Astrocyte (in vitro differentiated cells and primary cell): ENCODE measurements at regions not wholly inside any gene's neighbourhood (a gene's known extent, or its start where the extent isn't known, plus 50 kb on each side); places are given as distances from the start of the nearest gene placed in this dataset.

Experiments used
- DNase-seq: peaks from one replicate; pipeline ENCODE4 v3.0.0-alpha.2; 2010; ENCODE audit warnings: low read depth
- FAIRE-seq: peaks from 2 replicates; lab custom pipeline; 2011; peaks lifted over from hg19 to GRCh38; lab: Jason Lieb, UNC
- H2AFZ ChIP-seq: 2 replicates; pipeline ENCODE4 v1.6.0; 2012; ENCODE audit warnings: low read depth, low read length, inconsistent platforms
- H3K27ac ChIP-seq: 2 replicates; pipeline ENCODE4 v1.5.1; 2011; ENCODE audit warnings: low read depth, low read length, inconsistent platforms
- H3K27me3 ChIP-seq: 2 replicates; pipeline ENCODE4 v1.6.0; 2011; ENCODE audit warnings: low read length, inconsistent platforms; ENCODE audit not compliant: insufficient read depth
- H3K36me3 ChIP-seq: 2 replicates; pipeline ENCODE4 v1.5.1; 2011; ENCODE audit warnings: low read length, inconsistent platforms; ENCODE audit not compliant: insufficient read depth
- H3K4me1 ChIP-seq: 2 replicates; pipeline ENCODE4 v1.5.1; 2011; ENCODE audit warnings: low read length, inconsistent platforms; ENCODE audit not compliant: insufficient read depth
- H3K4me2 ChIP-seq: 2 replicates; pipeline ENCODE4 v1.6.0; 2012; ENCODE audit warnings: low read length, inconsistent platforms
- H3K4me3 ChIP-seq: 2 replicates; pipeline ENCODE4 v1.5.1; 2011; ENCODE audit warnings: low read depth, mild to moderate bottlenecking, low read length, inconsistent platforms; ENCODE audit not compliant: insufficient read depth
- H3K79me2 ChIP-seq: 2 replicates; pipeline ENCODE4 v1.6.0; 2012; ENCODE audit warnings: mild to moderate bottlenecking, low read length, inconsistent platforms; ENCODE audit not compliant: insufficient read depth
- H3K9ac ChIP-seq: 2 replicates; pipeline ENCODE4 v1.6.0; 2012; ENCODE audit warnings: mild to moderate bottlenecking, low read length, inconsistent platforms
- H3K9me3 ChIP-seq: 2 replicates; pipeline ENCODE4 v1.5.1; 2012; ENCODE audit warnings: low read depth, mild to moderate bottlenecking, low read length, inconsistent platforms; ENCODE audit not compliant: insufficient read depth
- H4K20me1 ChIP-seq: 2 replicates; pipeline ENCODE4 v1.6.0; 2012; ENCODE audit warnings: low read length, inconsistent platforms; ENCODE audit not compliant: insufficient read depth
- H3K27ac Mint-ChIP-seq: one replicate; pipeline ENCODE4 v1.8.0; 2021; ENCODE audit warnings: mild to moderate bottlenecking, mixed read lengths; ENCODE audit not compliant: unreplicated experiment
- H3K27me3 Mint-ChIP-seq: one replicate; pipeline ENCODE4 v1.8.0; 2021; ENCODE audit warnings: low read depth, mixed read lengths; ENCODE audit not compliant: unreplicated experiment
- H3K36me3 Mint-ChIP-seq: one replicate; pipeline ENCODE4 v1.8.0; 2021; ENCODE audit warnings: low read depth, mixed read lengths; ENCODE audit not compliant: unreplicated experiment
- H3K4me1 Mint-ChIP-seq: one replicate; pipeline ENCODE4 v1.8.0; 2021; ENCODE audit warnings: low read depth, mixed read lengths; ENCODE audit not compliant: unreplicated experiment
- H3K4me3 Mint-ChIP-seq: one replicate; pipeline ENCODE4 v1.8.0; 2021; ENCODE audit warnings: mild to moderate bottlenecking, moderate library complexity, mixed read lengths; ENCODE audit not compliant: unreplicated experiment
- H3K9me3 Mint-ChIP-seq: one replicate; pipeline ENCODE4 v1.8.0; 2021; ENCODE audit warnings: mild to moderate bottlenecking, mixed read lengths; ENCODE audit not compliant: unreplicated experiment
- CTCF ChIP-seq: IDR thresholded peaks from 2 replicates; pipeline ENCODE4 v1.5.1; 2011; ENCODE audit warnings: low read depth, mild to moderate bottlenecking, inconsistent platforms, low read length, moderate library complexity; ENCODE audit not compliant: insufficient read depth
- EZH2 ChIP-seq: IDR thresholded peaks from 2 replicates; pipeline ENCODE4 v1.6.1; 2012; ENCODE audit warnings: mild to moderate bottlenecking, low read length, inconsistent platforms; ENCODE audit not compliant: insufficient read depth

DNA sequence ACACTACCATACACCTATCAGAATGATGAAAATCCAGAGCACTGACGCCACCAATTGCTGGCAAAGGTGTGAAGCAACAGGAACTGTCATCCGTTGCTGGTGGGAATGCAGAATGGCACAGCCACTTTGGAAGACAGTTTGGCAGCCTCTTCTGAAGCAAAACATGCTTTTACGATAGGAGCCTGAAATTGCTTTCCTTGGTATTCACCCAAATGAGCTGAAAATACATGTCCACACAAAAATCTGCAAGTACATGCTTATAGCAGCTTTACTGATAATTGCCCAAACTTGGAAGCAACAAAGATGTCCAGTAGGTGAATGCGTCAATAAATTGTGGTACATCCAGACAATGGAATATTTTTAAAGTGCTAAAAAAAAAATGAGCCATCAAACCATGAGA is 322.8 kb upstream of the FAT1 start:
- no peak for FAIRE-seq
- TF ChIP-seq CTCF: no peak
- TF ChIP-seq EZH2: no peak
- H4K20me1 ChIP-seq: no peaks in the 10 kb centered on the region
- H3K79me2 ChIP-seq: no peaks in the 10 kb centered on the region
- no peak overlapping the region for H3K4me3 ChIP-seq
- no peak overlapping the region for H3K27ac ChIP-seq
- H3K4me1 Mint-ChIP-seq: no peaks in the 10 kb centered on the region
- no peaks in the 10 kb centered on the region for H3K36me3 Mint-ChIP-seq
- peaks cover 7% of the 10 kb centered on the region for H3K27me3 Mint-ChIP-seq
- H3K9me3 Mint-ChIP-seq: peaks cover 5% of the 10 kb centered on the region
- H3K9me3 ChIP-seq: no peaks in the 10 kb centered on the region
- H3K27ac Mint-ChIP-seq: no peak overlapping the region
- H2AFZ ChIP-seq: no peak overlapping the region
- H3K4me1 ChIP-seq: no peaks in the 10 kb centered on the region
- H3K36me3 ChIP-seq: no peaks in the 10 kb centered on the region
- H3K27me3 ChIP-seq: no peaks in the 10 kb centered on the region
- H3K4me3 Mint-ChIP-seq: no peak overlapping the region
- DNase-seq: no peak
- no peak overlapping the region for H3K9ac ChIP-seq
- H3K4me2 ChIP-seq: no peak overlapping the region

GRCh38 chr4:187059021-187059420 is 335.4 kb upstream of the FAT1 start:
- no peak overlapping the region for H3K27ac Mint-ChIP-seq
- TF ChIP-seq CTCF (no peak), EZH2 (no peak)
- no peaks in the 10 kb centered on the region for H3K36me3 Mint-ChIP-seq
- H3K27me3 ChIP-seq: no peaks in the 10 kb centered on the region
- H3K9me3 ChIP-seq: no peaks in the 10 kb centered on the region
- DNase-seq: no peak
- no peak overlapping the region for H3K4me3 Mint-ChIP-seq
- H3K4me1 ChIP-seq: no peaks in the 10 kb centered on the region
- no peaks in the 10 kb centered on the region for H3K79me2 ChIP-seq
- no peak overlapping the region for H3K4me3 ChIP-seq
- no peaks in the 10 kb centered on the region for H4K20me1 ChIP-seq
- no peak overlapping the region for H3K27ac ChIP-seq
- H3K4me1 Mint-ChIP-seq: peaks cover 8% of the 10 kb centered on the region
- peaks cover 1% of the 10 kb centered on the region for H3K9me3 Mint-ChIP-seq
- H2AFZ ChIP-seq: no peak overlapping the region
- no peak overlapping the region for H3K9ac ChIP-seq
- no peaks in the 10 kb centered on the region for H3K27me3 Mint-ChIP-seq
- FAIRE-seq: no peak
- H3K4me2 ChIP-seq: no peak overlapping the region
- no peaks in the 10 kb centered on the region for H3K36me3 ChIP-seq

- DNase-seq: no peak
- Histone ChIP-seq H3K27me3 (no peaks in the 10 kb centered on the region), H3K79me2 (no peaks in the 10 kb centered on the region), H3K4me1 (no peaks in the 10 kb centered on the region), H3K36me3 (no peaks in the 10 kb centered on the region), H3K9me3 (no peaks in the 10 kb centered on the region), H3K4me2 (no peak overlapping the region), H3K9ac (no peak overlapping the region), H4K20me1 (no peaks in the 10 kb centered on the region), H3K27ac (no peak overlapping the region), H3K4me3 (no peak overlapping the region), H2AFZ (no peak overlapping the region)
- Mint-ChIP-seq H3K27ac (no peak overlapping the region), H3K4me3 (no peak overlapping the region), H3K9me3 (peaks cover 1% of the 10 kb centered on the region), H3K27me3 (no peaks in the 10 kb centered on the region), H3K36me3 (no peaks in the 10 kb centered on the region), H3K4me1 (peaks cover 8% of the 10 kb centered on the region)
- no peak for TF ChIP-seq CTCF
- TF ChIP-seq EZH2: no peak
- FAIRE-seq: no peak
Measured at GRCh38 chr4:187059895-187060294, 336.2 kb upstream of the FAT1 start.
